Vagina (tissue), 2 donors: ENCODE measurements at regions not wholly inside any gene's neighbourhood (a gene's known extent, or its start where the extent isn't known, plus 50 kb on each side); places are given as distances from the start of the nearest gene placed in this dataset.

Experiments used
- CTCF ChIP-seq, 3 experiments: fragments of 450-650 bp in 2 of 3; fragments of 200-600 bp in 1 of 3; sonication (generic) in 1 of 3; IDR thresholded peaks; one replicate each; pipeline ENCODE4 v1.5.1; 2017 to 2019; ENCODE audit warnings: antibody characterized with exemption in 3 of 3, mild to moderate bottlenecking in 2 of 3, moderate library complexity in 2 of 3
- POLR2A ChIP-seq, 2 donors: fragments of 450-650 bp; IDR thresholded peaks; one replicate each; pipeline ENCODE4 v1.6.1; 2017; ENCODE audit warnings: antibody characterized with exemption in 2 of 2, mild to moderate bottlenecking in 2 of 2, moderate library complexity in 2 of 2

- TF ChIP-seq CTCF (IDR thresholded peaks at IDR 0.05) (no peak), POLR2A (IDR thresholded peaks at IDR 0.05) (no peak)
Measured at GRCh38 chr18:39371996-39372395, 1806.4 kb upstream of the CELF4 start.
